OCI-LY1 (cell line): ENCODE measurements at regions not wholly inside any gene's neighbourhood (a gene's known extent, or its start where the extent isn't known, plus 50 kb on each side); places are given as distances from the start of the nearest gene placed in this dataset.
"Not testable (repeated sequence)": the region's sequence is repeated elsewhere in the genome, so short reads cannot be mapped to it uniquely, and the experiment has no call there.

Experiments used
- H2AFZ ChIP-seq: fragments of 200-600 bp; sonication (generic), shearing (Covaris generic); 2 replicates; pipeline ENCODE4 v1.6.0; 2014; ENCODE audit warnings: antibody characterized with exemption, mild to moderate bottlenecking, low read length
- H3F3A ChIP-seq: fragments of 200-600 bp; sonication (generic), shearing (Covaris generic); 2 replicates; pipeline ENCODE4 v1.6.0; 2014; ENCODE audit warnings: mild to moderate bottlenecking, antibody characterized with exemption, low read length, moderate library complexity; ENCODE audit not compliant: insufficient read depth
- H3K27ac ChIP-seq: fragments of 200-600 bp; sonication (generic); 2 replicates; pipeline ENCODE4 v1.5.1; 2014; ENCODE audit warnings: low read length, mixed run types, mild to moderate bottlenecking, low read depth; ENCODE audit not compliant: poor library complexity, severe bottlenecking
- H3K27me3 ChIP-seq: fragments of 200-600 bp; sonication (generic); 2 replicates; pipeline ENCODE4 v1.6.0; 2014; ENCODE audit warnings: antibody characterized with exemption, mild to moderate bottlenecking, low read length, moderate library complexity; ENCODE audit not compliant: insufficient read depth
- H3K36me3 ChIP-seq: fragments of 200-600 bp; sonication (generic); 2 replicates; pipeline ENCODE4 v1.6.1; 2014; ENCODE audit warnings: mild to moderate bottlenecking, antibody characterized with exemption, low read length, moderate library complexity, mixed read lengths; ENCODE audit not compliant: insufficient read depth
- H3K4me1 ChIP-seq: fragments of 200-600 bp; sonication (generic); 2 replicates; pipeline ENCODE4 v1.5.1; 2014; ENCODE audit warnings: mild to moderate bottlenecking, low read length, moderate library complexity; ENCODE audit not compliant: insufficient read depth, severe bottlenecking
- H3K4me2 ChIP-seq: fragments of 200-600 bp; sonication (generic), shearing (Covaris generic); 2 replicates; pipeline ENCODE4 v1.6.1; 2014; ENCODE audit warnings: low read length
- H3K4me3 ChIP-seq: fragments of 200-600 bp; sonication (generic); 2 replicates; pipeline ENCODE4 v1.5.1; 2014; ENCODE audit warnings: low read length, low read depth, mild to moderate bottlenecking, mixed read lengths; ENCODE audit not compliant: poor library complexity, severe bottlenecking
- H3K79me2 ChIP-seq: fragments of 200-600 bp; shearing (Covaris generic); 2 replicates; pipeline ENCODE4 v1.6.1; 2016; ENCODE audit warnings: mixed run types, low read length, mixed read lengths; ENCODE audit not compliant: insufficient read depth
- H3K9ac ChIP-seq: fragments of 200-600 bp; sonication (generic), shearing (Covaris generic); 2 replicates; pipeline ENCODE4 v1.6.1; 2014; ENCODE audit warnings: mild to moderate bottlenecking, low read length, mixed read lengths
- H3K9me2 ChIP-seq: fragments of 200-600 bp; sonication (generic), shearing (Covaris generic); 2 replicates; pipeline ENCODE4 v1.6.1; 2014; ENCODE audit warnings: low read depth, mild to moderate bottlenecking, low read length, mixed read lengths
- H3K9me3 ChIP-seq: fragments of 200-600 bp; shearing (Covaris generic); 2 replicates; pipeline ENCODE4 v1.6.1; 2014; ENCODE audit warnings: low read length, mixed read lengths
- H4K20me1 ChIP-seq: fragments of 200-600 bp; sonication (generic), shearing (Covaris generic); 2 replicates; pipeline ENCODE4 v1.6.0; 2016; ENCODE audit warnings: mild to moderate bottlenecking, low read length; ENCODE audit not compliant: insufficient read depth
- CTCF ChIP-seq: fragments of 200-600 bp; sonication (generic), shearing (Covaris generic); IDR thresholded peaks from 2 replicates; pipeline ENCODE4 v1.5.1; 2017; ENCODE audit warnings: mild to moderate bottlenecking, antibody characterized with exemption, low read length, moderate library complexity, mixed read lengths
- EZH2 ChIP-seq: fragments of 200-600 bp; sonication (generic), shearing (Covaris generic); IDR thresholded peaks from 2 replicates; pipeline ENCODE4 v1.8.0; 2017; ENCODE audit warnings: borderline replicate concordance, mixed run types, mild to moderate bottlenecking, antibody characterized with exemption, low read length, moderate library complexity, mixed read lengths

- Histone ChIP-seq H3K9me2 (no peaks in the 10 kb centered on the region), H3K4me3 (no peak overlapping the region), H2AFZ (no peak overlapping the region), H3K9ac (no peak overlapping the region), H4K20me1 (no peaks in the 10 kb centered on the region), H3K4me1 (no peaks in the 10 kb centered on the region), H3K9me3 (no peaks in the 10 kb centered on the region), H3K79me2 (no peaks in the 10 kb centered on the region), H3K4me2 (no peak overlapping the region), H3K36me3 (no peaks in the 10 kb centered on the region), H3K27ac (no peak overlapping the region), H3F3A (no peaks in the 10 kb centered on the region), H3K27me3 (no peaks in the 10 kb centered on the region)
- no peak for TF ChIP-seq EZH2
- no peak for TF ChIP-seq CTCF
Observed at GRCh38 chr5:116709082-116709481, 134.5 kb upstream of the SEMA6A start.

DNA sequence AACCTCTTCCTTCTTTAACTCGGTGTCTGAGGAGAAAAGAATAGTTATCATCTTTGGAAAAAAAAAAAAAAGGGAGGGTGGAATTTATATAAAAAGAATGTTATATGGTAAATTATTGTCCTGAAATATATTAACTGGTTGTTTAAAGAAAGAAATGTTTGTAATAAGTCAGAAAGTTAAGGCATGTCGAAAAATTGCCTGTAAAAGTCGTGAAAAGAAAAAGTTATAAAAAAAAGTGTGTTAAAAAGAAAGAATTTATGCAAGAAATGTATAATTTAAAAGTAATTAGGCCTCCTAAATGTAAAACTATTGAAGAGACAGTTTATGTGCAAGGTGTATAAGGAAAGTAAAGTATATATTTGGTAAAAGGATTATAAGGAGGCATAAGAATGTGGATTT, 130.5 kb upstream of the SEMA6A start:
- not testable (repeated sequence) for H3K9me2 ChIP-seq, H2AFZ ChIP-seq, H3K9me3 ChIP-seq, H3K4me3 ChIP-seq, H3K9ac ChIP-seq, H3K4me1 ChIP-seq, H3K27me3 ChIP-seq, H3K79me2 ChIP-seq, H3F3A ChIP-seq, H3K36me3 ChIP-seq, H3K27ac ChIP-seq, H4K20me1 ChIP-seq, H3K4me2 ChIP-seq

- Histone ChIP-seq H3K4me1 (no peaks in the 10 kb centered on the region), H4K20me1 (no peaks in the 10 kb centered on the region), H3K36me3 (no peaks in the 10 kb centered on the region), H3K4me3 (no peak overlapping the region), H3K9me2 (no peaks in the 10 kb centered on the region), H3K9ac (no peak overlapping the region), H3K4me2 (no peak overlapping the region), H2AFZ (no peak overlapping the region), H3K9me3 (no peaks in the 10 kb centered on the region), H3F3A (no peaks in the 10 kb centered on the region), H3K27ac (no peak overlapping the region), H3K79me2 (no peaks in the 10 kb centered on the region), H3K27me3 (no peaks in the 10 kb centered on the region)
- no peak for TF ChIP-seq EZH2
- TF ChIP-seq CTCF: no peak
Observed at GRCh38 chr5:116703941-116704340, 129.3 kb upstream of the SEMA6A start.

GRCh38 chr5:116703328-116703727, 128.7 kb upstream of the SEMA6A start:
- no peak overlapping the region for H3K4me3 ChIP-seq
- H2AFZ ChIP-seq: no peak overlapping the region
- no peaks in the 10 kb centered on the region for H4K20me1 ChIP-seq
- H3K4me1 ChIP-seq: no peaks in the 10 kb centered on the region
- no peaks in the 10 kb centered on the region for H3K9me3 ChIP-seq
- no peaks in the 10 kb centered on the region for H3K9me2 ChIP-seq
- H3K79me2 ChIP-seq: no peaks in the 10 kb centered on the region
- no peak overlapping the region for H3K4me2 ChIP-seq
- no peaks in the 10 kb centered on the region for H3K36me3 ChIP-seq
- no peaks in the 10 kb centered on the region for H3F3A ChIP-seq
- TF ChIP-seq EZH2 (no peak), CTCF (no peak)
- H3K27me3 ChIP-seq: no peaks in the 10 kb centered on the region
- H3K27ac ChIP-seq: no peak overlapping the region
- no peak overlapping the region for H3K9ac ChIP-seq
